GM12878 (cell line): ENCODE measurements at regions not wholly inside any gene's neighbourhood (a gene's known extent, or its start where the extent isn't known, plus 50 kb on each side); places are given as distances from the start of the nearest gene placed in this dataset.

Experiments used
- ATAC-seq: fragments of 200-7000 bp; cut with Tn5 transposase; 3 replicates; pipeline ENCODE4 v1.9.1; 2020; ENCODE audit warnings: mild to moderate bottlenecking, moderate library complexity
- BruUV-seq: library from RNA; stranded (reverse); fragments of 400-500 nt; replicated peaks from 2 replicates; lab custom pipeline; 2021; lab: Mats Ljungman, UMichigan
- CTCF ChIA-PET: fragments of 300-600 bp; sonication (Branson Sonifier 250); formaldehyde crosslinking; extraction: SDS; loops from one replicate; lab custom pipeline; 2021; ENCODE audit warnings: inconsistent platforms; lab: Yijun Ruan, JAX
- POLR2A ChIA-PET: fragments of 350-600 bp; formaldehyde crosslinking; extraction: SDS; loops from one replicate; lab custom pipeline; 2021; ENCODE audit warnings: inconsistent platforms; lab: Charles Lee
- RAD21 ChIA-PET: fragments of 300-600 bp; sonication (Branson Sonifier 250); formaldehyde crosslinking; loops from one replicate; lab custom pipeline; 2023; ENCODE audit warnings: antibody characterized with exemption; ENCODE audit not compliant: unreplicated experiment; lab: Charles Lee
- SMC1A ChIA-PET: fragments of 300-600 bp; sonication (Branson Sonifier 250); formaldehyde crosslinking; loops from one replicate; lab custom pipeline; 2023; ENCODE audit not compliant: unreplicated experiment, uncharacterized antibody; lab: Charles Lee
- DNase-seq: peaks from one replicate; pipeline ENCODE4 v3.0.0-alpha.2; 2011; ENCODE audit warnings: low read depth, low spot score
- FAIRE-seq: peaks from 3 replicates; lab custom pipeline; 2011; peaks lifted over from hg19 to GRCh38; lab: Jason Lieb, UNC
- H2AFZ ChIP-seq: 2 replicates; pipeline ENCODE4 v1.6.0; 2011; ENCODE audit warnings: low read depth, low read length, control low read depth; ENCODE audit not compliant: control insufficient read depth
- H3K27ac ChIP-seq: 2 replicates; pipeline ENCODE4 v1.5.1; 2011; ENCODE audit warnings: control low read depth; ENCODE audit not compliant: control insufficient read depth, insufficient read depth
- H3K27me3 ChIP-seq, 2 experiments: replicated peaks in 1 of 2; 2 replicates each; pipeline versions ENCODE4 v1.6.0 to v1.6.1; 2011; ENCODE audit warnings: low read length in 1 of 2; ENCODE audit not compliant: control insufficient read depth in 2 of 2, insufficient read depth in 2 of 2
- H3K36me3 ChIP-seq, 2 experiments: 2 replicates each; pipeline ENCODE4 v1.5.1; 2011; ENCODE audit warnings: low read length in 1 of 2; ENCODE audit not compliant: control insufficient read depth in 2 of 2, insufficient read depth in 2 of 2
- H3K4me1 ChIP-seq: 2 replicates; pipeline ENCODE4 v1.6.1; 2011; ENCODE audit warnings: mild to moderate bottlenecking, low read length, moderate library complexity, mixed read lengths; ENCODE audit not compliant: control insufficient read depth, insufficient read depth
- H3K4me2 ChIP-seq: 2 replicates; pipeline ENCODE4 v1.6.0; 2011; ENCODE audit warnings: control low read depth; ENCODE audit not compliant: control insufficient read depth, insufficient read depth
- H3K4me3 ChIP-seq: fragments of 200-600 bp; sonication (generic); 2 replicates; pipeline ENCODE4 v1.5.1; 2016
- H3K79me2 ChIP-seq: 2 replicates; pipeline ENCODE4 v1.6.0; 2011; ENCODE audit warnings: low read length; ENCODE audit not compliant: control insufficient read depth, insufficient read depth
- H3K9ac ChIP-seq: 2 replicates; pipeline ENCODE4 v1.8.0; 2011; ENCODE audit warnings: low read length, control low read depth, mixed read lengths; ENCODE audit not compliant: control insufficient read depth, insufficient read depth
- H3K9me3 ChIP-seq: replicated peaks from 3 replicates; pipeline ENCODE4 v1.5.1; 2011; ENCODE audit warnings: mild to moderate bottlenecking, low read length; ENCODE audit not compliant: control insufficient read depth, insufficient read depth
- H4K20me1 ChIP-seq: 2 replicates; pipeline ENCODE4 v1.6.0; 2011; ENCODE audit not compliant: control insufficient read depth, insufficient read depth
- EGR1 ChIP-seq, 2 experiments: IDR thresholded peaks; 1 replicate in 1 of 2; 2 replicates in 1 of 2; pipeline ENCODE4 v1.6.1; 2011 to 2012; ENCODE audit warnings: low read depth in 2 of 2, low read length in 2 of 2, borderline replicate concordance in 1 of 2, mild to moderate bottlenecking in 1 of 2, moderate library complexity in 1 of 2
- EP300 ChIP-seq, 2 experiments: fragments of 150-350 bp in 1 of 2; IDR thresholded peaks; 2 replicates each; pipeline ENCODE4 v1.6.1; 2011 to 2012; ENCODE audit warnings: low read depth in 2 of 2, low read length in 2 of 2, borderline replicate concordance in 1 of 2, improper control_type of control experiment in 1 of 2, inconsistent platforms in 1 of 2; ENCODE audit not compliant: control insufficient read depth in 1 of 2
- IKZF2 ChIP-seq, 2 experiments: fragments of 450-650 bp; IDR thresholded peaks; 2 replicates each; pipeline ENCODE4 v1.6.1; 2017; ENCODE audit warnings: mild to moderate bottlenecking in 2 of 2, moderate library complexity in 2 of 2
- NR2F1 ChIP-seq: fragments of 450-650 bp; conservative IDR thresholded peaks from 2 replicates; pipeline ENCODE4 v1.6.1; 2017; ENCODE audit warnings: mild to moderate bottlenecking
- WGBS: methylation state at CpG from one replicate; pipeline ENCODE4 v1.1.6; 2016; ENCODE audit warnings: low lambda C conversion rate; ENCODE audit not compliant: insufficient replicate concordance, insufficient coverage; ENCODE audit errors: missing lambda C conversion rate; 5-methylcytosine and 5-hydroxymethylcytosine counted together
- in situ Hi-C: fragments of 300-500 bp; cut with MboI; formaldehyde crosslinking; loops from 9 replicates; pipeline ENCODE4 v1.14.3; 2018; ENCODE audit warnings: mixed read lengths
- intact Hi-C: fragments of 100-400 bp; cut with micrococcal nuclease; formaldehyde crosslinking; loops from one replicate; pipeline ENCODE4 v1.14.2; 2022; ENCODE audit not compliant: unreplicated experiment
- TF ChIP-seq, protein P1 (sequence below): fragments of 450-650 bp; IDR thresholded peaks from 2 replicates; pipeline ENCODE4 v1.6.1; 2014; ENCODE audit warnings: mild to moderate bottlenecking

DNA sequence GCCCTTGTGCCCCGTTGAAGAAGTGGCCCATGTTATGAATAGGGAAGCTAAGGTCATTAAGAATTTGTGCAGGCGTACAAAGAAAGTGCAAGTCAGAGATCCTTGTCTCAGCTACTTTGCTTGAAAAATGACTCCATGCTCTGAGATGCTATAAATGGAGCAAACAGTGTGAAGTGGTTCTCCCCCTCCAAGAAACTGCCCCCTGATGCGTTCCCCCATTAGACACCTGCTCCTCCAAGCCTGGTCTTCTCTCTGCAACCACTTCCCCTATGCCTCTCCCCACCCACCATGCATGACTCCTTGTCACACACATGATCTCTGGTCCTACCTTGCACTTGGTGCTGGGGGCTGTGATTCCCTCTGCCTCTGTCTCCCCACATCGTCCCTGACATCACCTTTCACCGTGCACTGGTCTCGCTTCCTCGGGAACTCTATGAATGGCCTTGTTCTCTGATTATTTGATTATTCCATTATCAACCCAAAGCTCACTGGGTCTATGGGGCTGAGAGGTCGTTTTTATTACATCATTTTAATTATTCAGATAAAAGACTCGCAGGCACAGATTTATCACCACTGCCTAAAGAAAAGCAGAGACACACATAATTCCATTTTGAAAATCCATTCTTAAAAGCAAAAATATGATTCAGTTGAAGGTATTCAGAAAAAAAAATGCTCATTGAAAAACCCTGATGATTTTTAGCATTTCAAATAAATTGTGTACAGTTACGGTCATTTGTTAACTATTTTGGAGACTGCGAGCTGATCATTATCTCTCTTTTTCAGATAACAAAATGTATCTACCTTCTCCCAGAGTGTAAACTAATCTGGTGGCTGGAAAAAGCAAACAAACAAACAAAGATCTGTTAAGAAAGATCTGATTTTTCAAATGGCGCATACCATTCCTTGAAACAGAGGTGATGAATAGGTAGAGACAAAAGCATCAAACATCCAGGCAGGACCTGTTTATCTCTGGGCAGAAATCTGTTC lies 294.9 kb downstream of the SOX11 start:
- Histone ChIP-seq H3K4me1 (no peaks in the 10 kb centered on the region), H3K27ac (no peak overlapping the region), H3K9me3 (no peaks in the 10 kb centered on the region; the same call in 2 of the 3 replicates), H4K20me1 (no peaks in the 10 kb centered on the region), H2AFZ (no peak overlapping the region), H3K4me2 (no peak overlapping the region), H3K36me3 (no peaks in the 10 kb centered on the region), H3K27me3 (no peaks in the 10 kb centered on the region), H3K79me2 (no peaks in the 10 kb centered on the region), H3K4me3 (no peak overlapping the region), H3K9ac (no peak overlapping the region)
- no peak for TF ChIP-seq NR2F1
- TF ChIP-seq EGR1 (IDR thresholded peaks at IDR 0.05; ENCODE audit: borderline replicate concordance in 1 of 2, low read depth in 2 of 2, low read length in 2 of 2), result no peak
- TF ChIP-seq EP300 (IDR thresholded peaks at IDR 0.05; ENCODE audit: borderline replicate concordance in 1 of 2, control insufficient read depth in 1 of 2, low read depth in 2 of 2, low read length in 2 of 2), result no peak
- TF ChIP-seq IKZF2 (IDR thresholded peaks at IDR 0.05), result no peak
- TF ChIP-seq, protein P1, sequence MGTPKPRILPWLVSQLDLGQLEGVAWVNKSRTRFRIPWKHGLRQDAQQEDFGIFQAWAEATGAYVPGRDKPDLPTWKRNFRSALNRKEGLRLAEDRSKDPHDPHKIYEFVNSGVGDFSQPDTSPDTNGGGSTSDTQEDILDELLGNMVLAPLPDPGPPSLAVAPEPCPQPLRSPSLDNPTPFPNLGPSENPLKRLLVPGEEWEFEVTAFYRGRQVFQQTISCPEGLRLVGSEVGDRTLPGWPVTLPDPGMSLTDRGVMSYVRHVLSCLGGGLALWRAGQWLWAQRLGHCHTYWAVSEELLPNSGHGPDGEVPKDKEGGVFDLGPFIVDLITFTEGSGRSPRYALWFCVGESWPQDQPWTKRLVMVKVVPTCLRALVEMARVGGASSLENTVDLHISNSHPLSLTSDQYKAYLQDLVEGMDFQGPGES, result no peak
- WGBS, result 25% methylated on average over 12 of the region's 12 CpGs
- ChIA-PET POLR2A (no interaction called here), SMC1A (no interaction called here), CTCF (no interaction called here), RAD21 (no interaction called here)
- intact Hi-C loops (no loop called here), in situ Hi-C loops (no loop called here)
- DNase-seq (no peak), FAIRE-seq (no peak), ATAC-seq (no peak)
- no TSS peak for BruUV-seq
